ENCODE measurements at regions not wholly inside any gene's neighbourhood (a gene's known extent, or its start where the extent isn't known, plus 50 kb on each side); places are given as distances from the start of the nearest gene placed in this dataset.

- TF ChIP-seq CTCF (IDR thresholded peaks at IDR 0.05) (no peak), GABPA (IDR thresholded peaks at IDR 0.05; ENCODE audit: low read depth) (no peak), POLR2AphosphoS5 (IDR thresholded peaks at IDR 0.05; ENCODE audit: low read depth, low read length) (no peak), RXRA (IDR thresholded peaks at IDR 0.05; ENCODE audit: borderline replicate concordance, low read depth) (no peak), NRF1 (IDR thresholded peaks at IDR 0.05; ENCODE audit: low read depth, low read length) (no peak)
Observed at GRCh38 chr17:63071797-63072196, 105.8 kb downstream of the TANC2 start.
